Esophagus muscularis mucosa (tissue), 4 donors: ENCODE measurements at regions not wholly inside any gene's neighbourhood (a gene's known extent, or its start where the extent isn't known, plus 50 kb on each side); places are given as distances from the start of the nearest gene placed in this dataset.
"Not testable (repeated sequence)": the region's sequence is repeated elsewhere in the genome, so short reads cannot be mapped to it uniquely, and the experiment has no call there.

ENCODE experiments used
- CTCF ChIP-seq, 3 experiments: fragments of 200-600 bp in 2 of 3; fragments of 450-650 bp in 1 of 3; sonication (generic) in 2 of 3; IDR thresholded peaks; one replicate each; pipeline ENCODE4 v1.5.1; 2017 to 2019; ENCODE audit warnings: antibody characterized with exemption in 3 of 3, mild to moderate bottlenecking in 2 of 3, moderate library complexity in 1 of 3
- EP300 ChIP-seq: sonication (generic); formaldehyde crosslinking; IDR thresholded peaks from one replicate; pipeline ENCODE4 v1.6.1; 2017; ENCODE audit warnings: antibody characterized with exemption
- POLR2A ChIP-seq: fragments of 450-650 bp; IDR thresholded peaks from one replicate; pipeline ENCODE4 v1.6.1; 2017; ENCODE audit warnings: antibody characterized with exemption, moderate library complexity, mild to moderate bottlenecking, low read depth
- POLR2AphosphoS5 ChIP-seq, 2 donors: sonication (generic); formaldehyde crosslinking; IDR thresholded peaks; one replicate each; pipeline ENCODE4 v1.6.1; 2017; ENCODE audit warnings: antibody characterized with exemption in 2 of 2

DNA sequence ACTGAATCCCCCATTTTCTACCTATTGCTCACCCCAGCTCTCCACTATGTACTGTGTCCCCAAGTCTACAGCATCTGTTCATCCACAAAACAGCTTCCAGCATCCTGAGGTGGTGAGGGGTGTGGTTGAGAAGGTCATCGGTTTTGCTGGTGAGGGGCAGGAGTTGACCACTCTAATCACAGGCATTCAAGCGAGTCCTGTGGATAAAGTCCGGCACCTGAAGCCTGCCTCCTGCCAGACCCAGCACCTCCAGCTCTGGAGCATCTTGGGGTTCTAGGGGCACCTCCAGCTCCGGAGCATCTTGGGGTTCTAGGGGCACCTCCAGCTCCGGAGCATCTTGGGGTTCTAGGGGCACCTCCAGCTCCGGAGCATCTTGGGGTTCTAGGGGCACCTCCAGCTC is 367.2 kb upstream of the FAT1 start:
- not testable (repeated sequence) for TF ChIP-seq CTCF (IDR thresholded peaks at IDR 0.05); POLR2A; POLR2AphosphoS5 (IDR thresholded peaks at IDR 0.05); EP300
